Mucosa of rectum (tissue), 2 donors: ENCODE measurements at regions not wholly inside any gene's neighbourhood (a gene's known extent, or its start where the extent isn't known, plus 50 kb on each side); places are given as distances from the start of the nearest gene placed in this dataset.
"Not testable (repeated sequence)": the region's sequence is repeated elsewhere in the genome, so short reads cannot be mapped to it uniquely, and the experiment has no call there.

Experiments
- H3K27ac ChIP-seq, 2 donors: one replicate each; pipeline ENCODE4 v1.7.0; 2013; ENCODE audit warnings: inconsistent platforms in 2 of 2, low read depth in 2 of 2, low read length in 2 of 2
- H3K27me3 ChIP-seq, 2 donors: one replicate each; pipeline ENCODE4 v1.7.0; 2013; ENCODE audit warnings: low read length in 2 of 2; ENCODE audit not compliant: control insufficient read depth in 2 of 2, insufficient read depth in 2 of 2
- H3K36me3 ChIP-seq, 2 donors: one replicate each; pipeline ENCODE4 v1.7.0; 2013; ENCODE audit warnings: low read length in 2 of 2; ENCODE audit not compliant: control insufficient read depth in 2 of 2, insufficient read depth in 2 of 2
- H3K4me1 ChIP-seq, 2 donors: one replicate each; pipeline ENCODE4 v1.7.0; 2013; ENCODE audit warnings: low read length in 2 of 2, mild to moderate bottlenecking in 1 of 2; ENCODE audit not compliant: control insufficient read depth in 2 of 2, insufficient read depth in 2 of 2
- H3K4me3 ChIP-seq, 2 donors: one replicate each; pipeline ENCODE4 v1.7.0; 2013; ENCODE audit warnings: low read length in 2 of 2
- H3K9ac ChIP-seq, 2 donors: one replicate each; pipeline ENCODE4 v1.7.0; 2013; ENCODE audit warnings: low read length in 2 of 2, low read depth in 1 of 2, mild to moderate bottlenecking in 1 of 2
- H3K9me3 ChIP-seq, 2 donors: one replicate each; pipeline ENCODE4 v1.7.0; 2013; ENCODE audit warnings: low read length in 2 of 2; ENCODE audit not compliant: control insufficient read depth in 2 of 2
- donor health status: healthy.
- donor health status: Normal muscosa, but diverticular disease.

DNA sequence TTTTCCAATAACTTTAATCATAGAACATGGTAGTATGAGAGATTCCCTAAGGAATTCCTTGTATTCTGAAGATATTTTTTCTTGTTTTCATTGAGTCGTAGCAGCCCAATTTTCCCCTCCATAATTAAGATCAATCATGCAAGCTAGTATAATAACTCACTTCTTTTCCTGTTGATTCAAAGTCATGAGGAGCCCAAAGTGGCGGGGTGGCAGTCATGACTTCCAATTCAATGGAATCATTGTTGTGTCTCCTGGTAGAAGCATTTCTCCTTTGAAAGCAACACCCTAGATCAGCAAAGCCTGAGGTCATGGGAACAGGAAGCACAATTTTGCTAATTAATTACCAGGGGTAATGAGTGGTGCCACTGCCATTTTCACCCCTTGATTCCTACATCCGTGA is 77.6 kb upstream of the MAGI2 start:
- Histone ChIP-seq H3K36me3 (no peaks in the 10 kb centered on the region), H3K27ac (no peak overlapping the region), H3K4me1 (no peaks in the 10 kb centered on the region)

DNA sequence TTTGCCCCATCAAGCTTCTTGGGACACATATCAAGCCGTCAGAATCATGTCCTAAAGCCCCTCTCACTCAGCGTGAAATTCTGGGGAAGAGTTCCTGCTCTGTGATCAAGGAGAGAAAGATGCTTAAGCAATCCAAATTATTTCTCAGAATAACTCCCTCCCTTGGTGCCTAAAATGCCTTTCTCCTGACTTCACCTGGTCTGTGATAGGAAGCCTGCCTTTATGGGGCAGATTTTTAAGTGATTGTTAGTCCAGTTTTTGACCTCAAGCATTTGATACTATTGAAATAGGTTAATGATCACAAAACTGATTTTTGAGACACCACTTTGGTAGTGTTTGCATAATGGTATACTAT is 76.4 kb upstream of the MAGI2 start:
- Histone ChIP-seq H3K27me3 (no peaks in the 10 kb centered on the region), H3K36me3 (no peaks in the 10 kb centered on the region), H3K4me3 (no peak overlapping the region), H3K9ac (no peak overlapping the region), H3K4me1 (no peaks in the 10 kb centered on the region), H3K27ac (no peak overlapping the region), H3K9me3 (no peaks in the 10 kb centered on the region)

More for the DNA sequence above, 77.6 kb upstream of the MAGI2 start:
- Histone ChIP-seq H3K4me3 (no peak overlapping the region), H3K27me3 (no peaks in the 10 kb centered on the region), H3K9me3 (no peaks in the 10 kb centered on the region), H3K9ac (no peak overlapping the region)

GRCh38 chr7:79529214-79529880 is 75.9 kb upstream of the MAGI2 start:
- H3K4me1 ChIP-seq = no peaks in the 10 kb centered on the region
- H3K27ac ChIP-seq = no peak overlapping the region
- no peaks in the 10 kb centered on the region for H3K27me3 ChIP-seq
- no peaks in the 10 kb centered on the region for H3K36me3 ChIP-seq
- no peak overlapping the region for H3K4me3 ChIP-seq
- H3K9me3 ChIP-seq = no peaks in the 10 kb centered on the region
- H3K9ac ChIP-seq = no peak overlapping the region

- Histone ChIP-seq H3K27ac (no peak overlapping the region), H3K36me3 (no peaks in the 10 kb centered on the region), H3K4me1 (no peaks in the 10 kb centered on the region), H3K27me3 (no peaks in the 10 kb centered on the region), H3K9me3 (no peaks in the 10 kb centered on the region), H3K4me3 (no peak overlapping the region), H3K9ac (no peak overlapping the region)
These were observed 75.0 kb upstream of the MAGI2 start for GRCh38 chr7:79528421-79528820.

GRCh38 chr7:79524048-79524447 is 70.6 kb upstream of the MAGI2 start:
- no peaks in the 10 kb centered on the region for H3K27me3 ChIP-seq
- no peaks in the 10 kb centered on the region for H3K9me3 ChIP-seq
- no peak overlapping the region for H3K4me3 ChIP-seq
- H3K36me3 ChIP-seq = no peaks in the 10 kb centered on the region
- no peak overlapping the region for H3K27ac ChIP-seq
- no peak overlapping the region for H3K9ac ChIP-seq
- H3K4me1 ChIP-seq = no peaks in the 10 kb centered on the region

DNA sequence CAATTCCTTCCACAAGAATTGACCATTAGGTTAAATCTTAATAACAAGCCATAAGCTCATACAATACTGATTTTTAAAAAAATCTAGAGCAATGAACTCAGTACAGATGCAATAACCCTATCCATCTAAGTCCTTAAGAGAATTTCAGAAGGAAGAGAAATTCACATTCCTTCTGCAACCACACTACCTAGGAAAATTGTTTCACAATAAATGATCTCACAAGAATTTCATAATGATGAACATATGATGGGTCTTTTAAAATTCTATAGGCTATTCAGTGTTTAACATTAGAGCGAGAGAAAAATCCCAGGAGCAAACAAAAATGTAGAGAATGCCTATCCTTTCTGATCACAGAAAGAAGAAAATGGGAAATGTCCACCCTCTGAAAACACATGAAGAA is 70.0 kb upstream of the MAGI2 start:
- no peaks in the 10 kb centered on the region for H3K9me3 ChIP-seq
- no peaks in the 10 kb centered on the region for H3K36me3 ChIP-seq
- H3K27me3 ChIP-seq = no peaks in the 10 kb centered on the region
- no peak overlapping the region for H3K27ac ChIP-seq
- no peak overlapping the region for H3K4me3 ChIP-seq
- H3K9ac ChIP-seq = no peak overlapping the region
- no peaks in the 10 kb centered on the region for H3K4me1 ChIP-seq

DNA sequence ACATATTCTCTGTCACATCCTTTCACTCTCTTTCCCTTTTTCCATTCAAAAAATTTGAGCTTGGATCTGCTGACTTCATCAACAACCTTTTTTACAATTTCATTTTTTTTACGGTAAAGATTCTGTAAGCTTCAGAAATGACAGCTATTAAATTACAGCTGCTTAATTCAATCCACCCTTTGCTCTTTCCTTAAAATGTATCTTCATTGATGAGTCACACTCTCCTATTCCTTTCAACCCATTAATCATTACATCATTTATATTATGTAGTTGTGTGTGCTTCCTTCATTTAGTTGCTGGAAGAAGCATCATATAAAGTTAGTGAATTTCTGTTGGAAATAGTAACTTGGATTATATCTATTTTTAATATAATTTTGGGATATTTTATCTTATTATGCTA is 67.1 kb upstream of the MAGI2 start:
- Histone ChIP-seq H3K4me3 (no peak overlapping the region), H3K9me3 (no peaks in the 10 kb centered on the region), H3K4me1 (no peaks in the 10 kb centered on the region), H3K27ac (no peak overlapping the region), H3K36me3 (no peaks in the 10 kb centered on the region), H3K27me3 (no peaks in the 10 kb centered on the region), H3K9ac (no peak overlapping the region)

DNA sequence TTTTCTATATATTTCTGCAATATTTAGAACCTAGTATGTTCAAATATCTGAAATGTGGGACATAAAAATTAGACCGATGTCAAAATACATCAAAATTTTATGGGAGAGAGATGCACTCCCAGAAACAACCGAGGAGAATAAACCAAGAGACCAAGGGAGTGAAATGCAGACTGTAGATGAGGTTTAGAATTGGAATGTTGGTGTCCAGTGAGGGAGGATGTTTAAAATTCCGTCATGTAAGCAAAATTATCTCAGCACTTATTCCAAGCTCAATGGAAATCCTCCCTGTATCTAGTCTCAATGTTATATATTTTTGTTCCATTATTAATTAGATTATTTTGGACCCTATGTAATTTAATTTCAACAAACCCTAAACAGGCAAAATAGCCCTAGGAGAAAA is 61.9 kb upstream of the MAGI2 start:
- Histone ChIP-seq H3K27ac (no peak overlapping the region), H3K4me3 (no peak overlapping the region), H3K36me3 (no peaks in the 10 kb centered on the region), H3K4me1 (no peaks in the 10 kb centered on the region), H3K9ac (no peak overlapping the region), H3K27me3 (no peaks in the 10 kb centered on the region), H3K9me3 (no peaks in the 10 kb centered on the region)

DNA sequence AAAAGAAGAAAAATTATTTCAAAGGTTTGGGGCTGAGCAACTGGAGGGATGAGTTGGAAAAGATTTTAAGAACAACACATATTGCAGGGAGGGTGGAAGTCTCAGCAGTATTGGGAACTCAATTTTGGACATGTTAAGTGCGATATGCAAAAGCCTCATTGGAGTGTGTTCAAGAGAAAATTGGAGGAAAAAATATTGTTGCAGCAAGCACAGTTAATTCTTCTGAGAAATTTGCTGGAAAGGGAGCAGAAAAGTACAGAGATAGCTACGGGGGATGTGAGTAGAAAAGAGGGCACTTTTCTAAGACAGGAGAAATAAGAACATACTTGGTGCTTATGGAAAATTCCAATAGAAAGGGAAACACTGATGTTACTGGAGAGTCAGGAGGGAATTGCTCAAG is 59.8 kb upstream of the MAGI2 start:
- no peaks in the 10 kb centered on the region for H3K9me3 ChIP-seq
- H3K36me3 ChIP-seq = no peaks in the 10 kb centered on the region
- H3K9ac ChIP-seq = no peak overlapping the region
- no peaks in the 10 kb centered on the region for H3K4me1 ChIP-seq
- no peak overlapping the region for H3K27ac ChIP-seq
- H3K27me3 ChIP-seq = no peaks in the 10 kb centered on the region
- no peak overlapping the region for H3K4me3 ChIP-seq

- Histone ChIP-seq H3K36me3 (no peaks in the 10 kb centered on the region), H3K4me3 (no peak overlapping the region), H3K4me1 (no peaks in the 10 kb centered on the region), H3K27ac (no peak overlapping the region), H3K9ac (no peak overlapping the region), H3K9me3 (no peaks in the 10 kb centered on the region), H3K27me3 (no peaks in the 10 kb centered on the region)
These were observed 58.8 kb upstream of the MAGI2 start for GRCh38 chr7:79512261-79512660.

GRCh38 chr7:79511056-79511455 is 57.6 kb upstream of the MAGI2 start:
- H3K9ac ChIP-seq, H3K4me3 ChIP-seq, H3K27ac ChIP-seq, H3K27me3 ChIP-seq, H3K4me1 ChIP-seq, H3K36me3 ChIP-seq, H3K9me3 ChIP-seq: not testable (repeated sequence)
